ENCODE measurements at regions not wholly inside any gene's neighbourhood (a gene's known extent, or its start where the extent isn't known, plus 50 kb on each side); places are given as distances from the start of the nearest gene placed in this dataset.

DNA sequence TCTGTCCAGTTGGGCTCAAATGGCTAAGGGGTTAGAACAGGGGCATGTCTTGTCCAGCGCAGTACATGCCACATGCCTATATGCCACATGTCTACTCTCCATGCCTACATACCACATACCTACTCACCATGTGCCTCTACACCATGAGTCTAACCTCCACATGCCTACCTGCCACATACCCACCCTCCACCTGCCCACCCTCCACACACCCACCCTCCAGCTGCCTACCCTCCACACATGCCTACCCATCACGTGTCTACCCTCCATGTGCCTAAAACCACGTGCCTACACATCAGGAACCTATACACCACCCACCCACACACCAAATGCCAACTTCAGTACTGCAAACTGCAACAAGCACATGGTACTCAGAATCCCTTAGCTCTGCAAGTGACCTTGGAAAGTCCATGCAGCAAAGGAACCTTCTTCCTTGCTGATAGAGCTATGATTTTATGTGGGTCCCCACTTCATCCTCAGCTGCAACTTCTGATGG is 113.0 kb upstream of the CST7 start:
- Histone ChIP-seq H2AFZ (ENCODE audit: low read depth) (no peak overlapping the region), H3K27ac (no peak overlapping the region), H3K4me1 (ENCODE audit: low read depth, poor library complexity, severe bottlenecking) (no peaks in the 10 kb centered on the region), H3K79me2 (ENCODE audit: insufficient read depth, low read depth) (no peaks in the 10 kb centered on the region), H3K4me3 (IDR thresholded peaks at IDR 0.05; ENCODE audit: insufficient read depth, low read depth, low read length) (no peak overlapping the region), H4K20me1 (ENCODE audit: insufficient read depth) (no peaks in the 10 kb centered on the region), H3K36me3 (ENCODE audit: insufficient read depth) (no peaks in the 10 kb centered on the region), H3K9ac (no peak overlapping the region), H3K4me2 (no peak overlapping the region), H3K27me3 (ENCODE audit: insufficient read depth, low read depth) (no peaks in the 10 kb centered on the region)
- TF ChIP-seq CTCF (conservative IDR thresholded peaks at IDR 0.05; ENCODE audit: low read depth, low read length) = no peak

DNA sequence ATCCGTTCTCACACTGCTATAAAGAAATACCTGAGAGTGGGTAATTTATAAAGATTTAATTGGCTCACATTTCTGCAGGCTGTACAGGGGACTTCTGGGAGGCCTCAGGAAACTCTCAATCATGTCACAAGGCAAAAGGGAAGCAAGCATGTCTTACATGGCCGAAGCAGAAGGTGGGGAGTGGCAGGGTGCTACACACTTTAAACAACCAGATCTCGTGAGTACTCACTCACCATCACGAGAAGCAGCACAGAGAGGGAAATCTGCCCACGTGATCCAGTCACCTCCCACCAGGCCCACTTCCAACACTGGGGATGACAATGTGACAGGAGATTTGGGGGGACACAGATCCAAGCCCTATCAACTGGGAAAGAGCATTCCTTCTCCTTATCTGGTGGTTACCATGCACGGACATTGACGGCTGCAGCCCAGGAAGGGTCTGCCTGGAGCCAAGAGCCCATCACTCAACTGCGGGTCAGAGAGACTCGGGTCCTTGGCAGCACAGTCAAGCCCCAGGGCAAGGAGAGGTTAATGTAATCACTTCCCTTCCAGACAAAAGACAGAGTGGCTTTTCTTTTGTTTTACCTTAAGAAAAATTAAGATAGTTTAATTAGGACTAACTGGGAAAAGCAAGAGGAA is 112.3 kb upstream of the CST7 start:
- no peaks in the 10 kb centered on the region for H3K4me1 ChIP-seq (ENCODE audit: low read depth, poor library complexity, severe bottlenecking)
- no peak overlapping the region for H3K9ac ChIP-seq
- no peaks in the 10 kb centered on the region for H3K27me3 ChIP-seq (ENCODE audit: insufficient read depth, low read depth)
- H2AFZ ChIP-seq (ENCODE audit: low read depth) = no peak overlapping the region
- H3K4me2 ChIP-seq = no peak overlapping the region
- H3K27ac ChIP-seq = no peak overlapping the region
- no peaks in the 10 kb centered on the region for H3K79me2 ChIP-seq (ENCODE audit: insufficient read depth, low read depth)
- no peaks in the 10 kb centered on the region for H3K36me3 ChIP-seq (ENCODE audit: insufficient read depth)
- no peak for TF ChIP-seq CTCF (conservative IDR thresholded peaks at IDR 0.05; ENCODE audit: low read depth, low read length)
- H4K20me1 ChIP-seq (ENCODE audit: insufficient read depth) = no peaks in the 10 kb centered on the region
- H3K4me3 ChIP-seq (IDR thresholded peaks at IDR 0.05; ENCODE audit: insufficient read depth, low read depth, low read length) = no peak overlapping the region

GRCh38 chr20:24837781-24838450 is 111.2 kb upstream of the CST7 start:
- Histone ChIP-seq H2AFZ (ENCODE audit: low read depth) (no peak overlapping the region), H3K9ac (no peak overlapping the region), H4K20me1 (ENCODE audit: insufficient read depth) (no peaks in the 10 kb centered on the region), H3K79me2 (ENCODE audit: insufficient read depth, low read depth) (no peaks in the 10 kb centered on the region), H3K27ac (no peak overlapping the region), H3K4me1 (ENCODE audit: low read depth, poor library complexity, severe bottlenecking) (peaks cover 8% of the 10 kb centered on the region), H3K27me3 (ENCODE audit: insufficient read depth, low read depth) (no peaks in the 10 kb centered on the region), H3K4me3 (IDR thresholded peaks at IDR 0.05; ENCODE audit: insufficient read depth, low read depth, low read length) (no peak overlapping the region), H3K36me3 (ENCODE audit: insufficient read depth) (no peaks in the 10 kb centered on the region), H3K4me2 (no peak overlapping the region)
- no peak for TF ChIP-seq CTCF (conservative IDR thresholded peaks at IDR 0.05; ENCODE audit: low read depth, low read length)

DNA sequence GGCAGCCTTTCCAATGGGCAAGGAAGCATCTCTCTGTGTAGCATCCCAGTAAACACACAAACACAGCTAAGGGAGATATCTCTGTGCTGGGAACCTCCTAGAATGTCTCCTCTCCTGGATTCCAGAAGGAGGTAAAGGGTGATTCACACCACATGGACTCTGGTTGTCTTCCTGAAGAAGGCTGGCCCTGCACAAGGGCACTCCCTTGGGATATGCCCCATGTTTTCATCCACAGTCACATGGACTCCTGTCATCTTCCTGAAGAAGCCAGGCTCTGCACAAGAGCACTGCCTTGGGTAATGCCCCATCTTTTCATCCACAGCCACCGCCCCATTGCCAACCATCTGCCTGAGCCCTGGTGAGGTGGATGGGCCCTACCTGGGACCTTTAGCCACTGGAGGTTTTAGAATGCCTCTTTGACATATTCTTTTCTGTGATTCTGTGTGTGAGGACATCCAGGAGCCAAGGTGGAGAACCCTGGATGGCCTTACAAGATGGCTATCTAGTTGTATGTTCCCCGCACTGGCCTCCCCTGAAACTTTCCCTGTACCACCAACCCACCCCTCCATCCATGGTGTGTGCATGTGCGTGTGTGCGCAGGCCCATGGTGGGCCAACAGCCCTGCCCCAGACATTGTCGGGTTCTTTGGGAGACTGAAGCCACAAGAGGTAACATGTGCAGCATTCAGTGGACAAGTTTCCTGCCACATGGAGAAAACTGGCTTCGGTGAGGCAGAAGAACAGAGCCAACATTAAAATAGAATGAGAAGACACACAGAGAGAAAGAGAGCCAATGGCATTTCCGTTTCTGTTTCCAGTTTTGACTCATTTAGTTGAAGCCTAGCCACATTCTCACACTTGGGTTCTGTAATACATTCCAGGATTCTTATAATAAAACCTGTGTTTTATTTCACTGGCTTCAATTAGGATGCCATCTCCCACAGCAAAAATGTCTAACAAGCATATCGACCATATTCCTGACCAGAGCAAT is 110.2 kb upstream of the CST7 start:
- Histone ChIP-seq H4K20me1 (ENCODE audit: insufficient read depth) (no peaks in the 10 kb centered on the region), H3K27me3 (ENCODE audit: insufficient read depth, low read depth) (no peaks in the 10 kb centered on the region), H3K36me3 (ENCODE audit: insufficient read depth) (no peaks in the 10 kb centered on the region), H3K27ac (no peak overlapping the region), H3K4me3 (IDR thresholded peaks at IDR 0.05; ENCODE audit: insufficient read depth, low read depth, low read length) (no peak overlapping the region), H3K4me1 (ENCODE audit: low read depth, poor library complexity, severe bottlenecking) (peaks cover 17% of the 10 kb centered on the region), H3K9ac (no peak overlapping the region), H2AFZ (ENCODE audit: low read depth) (no peak overlapping the region), H3K79me2 (ENCODE audit: insufficient read depth, low read depth) (no peaks in the 10 kb centered on the region), H3K4me2 (no peak overlapping the region)
- no peak for TF ChIP-seq CTCF (conservative IDR thresholded peaks at IDR 0.05; ENCODE audit: low read depth, low read length)
